Common myeloid progenitor, CD34-positive (primary cell): ENCODE measurements at regions not wholly inside any gene's neighbourhood (a gene's known extent, or its start where the extent isn't known, plus 50 kb on each side); places are given as distances from the start of the nearest gene placed in this dataset.

Experiments used
- CTCF ChIA-PET: fragments of 350-600 bp; sonication (Branson Sonifier 250); formaldehyde crosslinking; loops from one replicate; lab custom pipeline; 2021; ENCODE audit warnings: antibody characterized with exemption; lab: Charles Lee
- POLR2A ChIA-PET: fragments of 350-600 bp; sonication (Branson Sonifier 250); formaldehyde crosslinking; loops from one replicate; lab custom pipeline; 2021; ENCODE audit warnings: antibody characterized with exemption; lab: Charles Lee
- DNase-seq, 3 donors: peaks; one replicate each; pipeline versions ENCODE4 v3.0.0 to v3.0.0-alpha.2; 2013
- H3K27ac ChIP-seq, 2 experiments: 1 replicate in 1 of 2; 2 replicates in 1 of 2; pipeline ENCODE4 v1.7.0; 2013; ENCODE audit warnings: inconsistent platforms in 2 of 2, low read length in 2 of 2, mild to moderate bottlenecking in 2 of 2, low read depth in 1 of 2, moderate library complexity in 1 of 2; ENCODE audit not compliant: severe bottlenecking in 2 of 2, insufficient read depth in 1 of 2, poor library complexity in 1 of 2
- H3K27me3 ChIP-seq, 5 experiments: replicated peaks in 2 of 5; 1 replicate in 3 of 5; 2 replicates in 2 of 5; pipeline versions ENCODE4 v1.6.1 to v1.7.0; 2013; ENCODE audit warnings: low read length in 4 of 5, mild to moderate bottlenecking in 2 of 5, moderate library complexity in 2 of 5, inconsistent platforms in 1 of 5; ENCODE audit not compliant: insufficient read depth in 5 of 5, control insufficient read depth in 4 of 5
- H3K36me3 ChIP-seq, 4 experiments: 1 replicate in 2 of 4; 2 replicates in 2 of 4; pipeline versions ENCODE4 v1.6.1 to v1.7.0; 2013; ENCODE audit warnings: low read length in 3 of 4, control low read depth in 1 of 4, mild to moderate bottlenecking in 1 of 4; ENCODE audit not compliant: control insufficient read depth in 4 of 4, insufficient read depth in 4 of 4
- H3K4me1 ChIP-seq, 4 experiments: 1 replicate in 3 of 4; 2 replicates in 1 of 4; pipeline versions ENCODE4 v1.6.1 to v1.7.1; 2013; ENCODE audit warnings: low read length in 3 of 4, mild to moderate bottlenecking in 3 of 4, control low read depth in 1 of 4, inconsistent platforms in 1 of 4, moderate library complexity in 1 of 4; ENCODE audit not compliant: control insufficient read depth in 4 of 4, insufficient read depth in 4 of 4; ENCODE audit errors: control extremely low read depth in 1 of 4
- H3K4me3 ChIP-seq, 7 experiments: 1 replicate in 4 of 7; 2 replicates in 3 of 7; pipeline versions ENCODE4 v1.5.1 to v1.7.0; 2013; ENCODE audit warnings: mild to moderate bottlenecking in 7 of 7, low read length in 6 of 7, moderate library complexity in 6 of 7, inconsistent platforms in 2 of 7, low read depth in 2 of 7, control low read depth in 1 of 7; ENCODE audit not compliant: insufficient read depth in 4 of 7, control insufficient read depth in 1 of 7; ENCODE audit errors: extremely low read depth in 1 of 7
- H3K9me3 ChIP-seq, 5 experiments: 1 replicate in 4 of 5; 2 replicates in 1 of 5; pipeline versions ENCODE4 v1.6.1 to v1.7.1; 2013; ENCODE audit warnings: low read length in 4 of 5, mild to moderate bottlenecking in 2 of 5, inconsistent platforms in 1 of 5, low read depth in 1 of 5, moderate library complexity in 1 of 5; ENCODE audit not compliant: control insufficient read depth in 4 of 5, insufficient read depth in 2 of 5; ENCODE audit errors: control extremely low read depth in 1 of 5
- WGBS: methylation state at CpG from one replicate; pipeline ENCODE4 v1.1.5; 2013; ENCODE audit not compliant: insufficient coverage; 5-methylcytosine and 5-hydroxymethylcytosine counted together

DNA sequence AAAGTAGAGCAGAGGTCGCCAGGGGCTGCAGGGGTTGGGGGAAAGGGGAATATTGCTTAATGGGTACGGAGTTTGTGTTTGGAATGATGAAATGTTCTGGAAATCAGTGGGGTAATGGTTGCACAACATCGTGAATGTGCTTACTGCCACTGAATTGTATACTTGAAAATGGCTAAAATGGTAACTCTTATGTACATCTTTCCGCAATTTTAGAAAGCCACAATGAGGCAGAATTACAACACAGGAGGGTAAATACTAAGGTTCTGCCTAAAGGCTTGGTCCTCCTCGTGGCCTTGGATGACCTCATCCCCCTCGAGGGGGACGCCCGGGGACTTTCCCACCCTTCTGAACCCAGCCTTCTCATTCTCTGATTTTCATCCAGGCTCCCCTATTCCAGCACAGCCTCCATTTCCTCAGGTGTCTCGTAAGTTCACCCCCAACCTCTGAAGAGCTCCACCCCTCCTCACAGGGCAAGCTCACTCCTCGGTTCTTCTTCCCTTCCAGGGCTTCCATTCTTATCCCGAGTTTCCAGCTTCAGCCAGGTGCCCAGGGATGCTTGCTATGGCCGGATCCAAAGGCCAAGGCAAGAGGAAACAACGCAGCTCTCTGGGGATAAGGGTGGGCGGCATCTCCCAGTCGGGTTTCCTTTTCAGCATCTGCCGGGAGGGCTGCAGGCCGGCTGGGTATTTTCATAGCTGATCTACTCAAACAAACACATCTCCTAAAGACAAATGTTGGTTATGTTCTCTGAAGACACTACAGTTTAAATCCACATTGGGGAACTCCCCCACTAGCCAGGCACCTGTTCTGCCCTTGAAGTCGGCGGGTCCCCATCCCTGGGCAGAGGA is 71.3 kb upstream of the ACSL1 start:
- Histone ChIP-seq H3K36me3 (no peaks in the 10 kb centered on the region), H3K4me1 (peaks cover 8 to 37% (median 33%) of the 10 kb centered on the region in 4 experiments), H3K4me3 (no peak overlapping the region), H3K27me3 (no peaks in the 10 kb centered on the region), H3K9me3 (peaks cover 0 to 2% (median 0%) of the 10 kb centered on the region in 5 experiments), H3K27ac (no peak overlapping the region)
- CTCF ChIA-PET: interaction anchor here (0.7 to 1.9 kb wide), 4 partner anchors 9 to 104 kb away, joined by 3 to 5 read pairs (median 3); no protein-coding TSS in a partner anchor
- 95% methylated on average over 15 of the region's 19 CpGs for WGBS
- DNase-seq: peak in 2 of 3 donors; percentile 26 to 28
- POLR2A ChIA-PET: interaction anchor here (1.4 kb wide), 1 partner anchor 17 kb away, joined by 4 read pairs; no protein-coding TSS in a partner anchor

DNA sequence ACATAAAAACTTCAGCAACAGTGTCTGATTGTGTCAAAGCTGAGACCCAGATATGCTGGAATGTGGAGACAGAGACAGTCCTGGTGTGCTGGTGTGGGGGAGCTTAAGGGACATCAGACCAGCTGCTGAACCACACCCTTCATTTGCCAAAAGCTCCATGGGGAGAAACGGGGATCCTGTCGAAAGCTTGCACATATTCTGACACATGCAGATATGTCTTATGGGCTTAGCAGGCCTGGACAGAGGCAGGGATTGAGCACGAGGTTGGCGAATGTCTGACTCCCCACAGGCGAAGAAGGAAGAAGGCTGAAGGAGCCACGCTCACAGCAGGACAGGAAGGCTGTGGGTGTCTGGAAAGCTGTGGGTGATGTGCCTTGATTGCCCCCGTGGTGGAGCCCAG is 72.1 kb upstream of the ACSL1 start:
- CTCF ChIA-PET: interaction anchor here (0.9 to 1.9 kb wide), 3 partner anchors 8 to 105 kb away, joined by 3 to 5 read pairs (median 3); no protein-coding TSS in a partner anchor
- 77% methylated on average over 7 of the region's 7 CpGs for WGBS
- Histone ChIP-seq H3K27ac (no peak overlapping the region), H3K9me3 (peaks cover 0 to 2% (median 0%) of the 10 kb centered on the region in 5 experiments), H3K27me3 (no peaks in the 10 kb centered on the region), H3K4me3 (no peak overlapping the region), H3K36me3 (no peaks in the 10 kb centered on the region), H3K4me1 (peaks cover 8 to 37% (median 33%) of the 10 kb centered on the region in 4 experiments)
- POLR2A ChIA-PET: interaction anchor here (1.4 kb wide), 1 partner anchor 18 kb away, joined by 4 read pairs; no protein-coding TSS in a partner anchor
- DNase-seq: no peak

DNA sequence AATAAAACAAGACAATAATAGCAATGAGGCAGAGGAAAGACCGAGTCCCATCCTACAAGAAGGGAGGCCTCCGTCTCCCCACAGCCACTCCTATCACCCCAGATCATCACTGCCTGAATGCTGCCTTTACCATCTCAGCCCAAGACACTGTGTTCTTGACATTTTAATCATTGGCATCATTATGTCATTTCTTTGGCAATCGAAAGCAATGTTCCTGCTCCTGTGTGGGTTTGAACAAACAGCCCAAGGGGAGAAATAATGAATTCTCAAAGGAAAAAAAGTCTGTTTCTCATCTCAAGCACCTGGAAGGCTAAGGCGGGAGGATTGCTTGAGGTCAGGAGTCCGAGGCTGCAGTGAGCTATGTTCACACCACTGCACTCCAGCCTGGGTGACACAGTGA is 73.0 kb upstream of the ACSL1 start:
- Histone ChIP-seq H3K36me3 (no peaks in the 10 kb centered on the region), H3K27me3 (no peaks in the 10 kb centered on the region), H3K27ac (no peak overlapping the region), H3K4me1 (peaks cover 8 to 37% (median 33%) of the 10 kb centered on the region in 4 experiments), H3K4me3 (no peak overlapping the region), H3K9me3 (peaks cover 0 to under 1% (median 0%) of the 10 kb centered on the region in 5 experiments)
- ChIA-PET CTCF (interaction anchor here (1.9 kb wide), 1 partner anchor 11 kb away, joined by 5 read pairs; no protein-coding TSS in a partner anchor), POLR2A (no interaction called here)
- DNase-seq: no peak
- 95% methylated on average over 4 of the region's 5 CpGs for WGBS

DNA sequence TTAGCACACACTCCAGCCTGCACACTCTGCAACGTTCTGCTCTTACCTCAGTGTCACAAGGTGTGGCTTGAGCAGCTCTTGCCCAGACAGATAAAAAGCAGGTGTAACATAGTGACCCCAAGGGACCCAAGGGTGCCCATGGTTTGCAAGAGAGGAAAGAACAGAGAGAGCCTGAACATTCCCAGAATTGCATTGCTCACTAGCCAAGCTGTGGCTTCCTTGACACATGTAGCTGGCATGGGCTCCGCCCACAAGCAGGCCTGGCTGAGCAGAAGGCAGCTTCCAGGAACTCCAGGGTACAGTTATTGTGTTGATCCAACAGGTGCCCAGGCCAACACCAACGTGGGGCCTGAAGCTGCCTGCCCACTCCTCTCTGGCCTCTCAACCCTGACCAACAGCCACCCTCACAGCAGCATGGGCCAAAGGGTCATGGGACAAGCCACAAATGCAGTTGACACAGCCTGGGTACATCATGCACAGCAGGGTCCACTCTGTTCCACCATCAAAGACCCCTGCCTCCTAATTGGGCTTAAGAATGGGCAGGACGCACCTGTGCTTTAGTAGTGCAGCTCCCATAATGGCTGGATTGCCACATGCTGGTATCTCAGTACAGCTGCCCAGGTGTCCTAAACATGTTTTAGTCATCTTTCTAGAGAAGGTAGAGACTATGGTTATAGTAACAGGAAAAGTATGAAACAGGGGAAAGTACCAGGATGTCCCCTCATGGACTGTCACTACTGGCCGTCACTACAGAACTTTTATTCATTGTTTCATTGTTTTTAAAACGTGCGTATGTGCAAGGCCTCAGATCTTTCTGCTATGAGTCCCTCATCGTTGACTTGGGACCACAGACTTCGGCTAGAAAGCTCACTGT is 73.7 kb upstream of the ACSL1 start:
- ChIA-PET POLR2A (no interaction called here), CTCF (interaction anchor here (0.7 to 1.1 kb wide), 2 partner anchors 11 to 47 kb away, joined by 3 read pairs; no protein-coding TSS in a partner anchor)
- Histone ChIP-seq H3K27me3 (no peaks in the 10 kb centered on the region), H3K4me1 (peaks cover 3 to 33% (median 31%) of the 10 kb centered on the region in 4 experiments), H3K27ac (no peak overlapping the region), H3K9me3 (no peaks in the 10 kb centered on the region), H3K4me3 (no peak overlapping the region), H3K36me3 (no peaks in the 10 kb centered on the region)
- no peak for DNase-seq
- 82% methylated on average over 9 of the region's 9 CpGs for WGBS

DNA sequence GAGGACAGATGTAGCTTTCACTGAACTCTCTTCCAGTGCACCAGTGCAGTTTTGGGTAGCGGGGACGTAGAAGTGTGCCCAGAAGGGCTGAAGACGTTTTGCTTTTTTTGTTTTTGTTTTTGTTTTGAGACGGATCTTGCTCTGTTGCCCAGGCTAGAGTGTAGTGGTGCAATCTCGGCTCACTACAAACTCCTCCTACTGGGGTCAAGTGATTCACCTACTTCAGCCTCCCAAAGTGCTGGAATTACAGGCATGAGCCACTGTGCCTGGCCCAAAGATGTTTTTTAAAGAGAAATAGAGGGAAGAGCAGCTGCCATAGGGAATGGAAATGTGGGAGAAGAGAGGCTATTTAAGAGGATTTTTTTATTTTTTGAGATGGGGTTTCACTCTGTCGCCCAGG is 74.4 kb upstream of the ACSL1 start:
- no peak for DNase-seq
- H3K4me3 ChIP-seq: no peak overlapping the region
- no peak overlapping the region for H3K27ac ChIP-seq
- H3K36me3 ChIP-seq: no peaks in the 10 kb centered on the region
- 90% methylated on average over 2 of the region's 6 CpGs for WGBS
- ChIA-PET POLR2A (no interaction called here), CTCF (interaction anchor here (1.1 kb wide), 1 partner anchor 48 kb away, joined by 3 read pairs; no protein-coding TSS in a partner anchor)
- no peaks in the 10 kb centered on the region for H3K27me3 ChIP-seq
- H3K4me1 ChIP-seq: peaks cover 3 to 28% (median 26%) of the 10 kb centered on the region in 4 experiments
- no peaks in the 10 kb centered on the region for H3K9me3 ChIP-seq

DNA sequence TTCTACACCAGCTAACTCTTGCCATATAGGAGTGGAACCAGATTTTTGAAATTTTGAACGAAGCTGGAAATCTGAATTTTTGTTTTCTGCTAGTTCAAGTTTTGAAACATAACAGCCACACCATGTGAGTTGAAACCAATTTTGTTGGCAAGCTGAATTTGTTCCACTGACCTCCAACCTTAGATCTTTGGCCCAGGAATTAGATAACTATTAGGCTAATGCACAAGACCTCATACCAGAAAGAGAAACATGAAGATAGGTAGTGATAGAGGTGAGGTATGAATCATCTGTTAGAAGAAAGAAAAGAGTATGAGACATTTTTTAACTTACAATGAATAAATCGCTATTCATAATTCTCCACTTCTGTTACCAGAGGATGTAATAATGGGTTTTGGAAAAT is 76.8 kb upstream of the ACSL1 start:
- Histone ChIP-seq H3K9me3 (no peaks in the 10 kb centered on the region), H3K27ac (no peak overlapping the region), H3K27me3 (no peaks in the 10 kb centered on the region), H3K4me1 (peaks cover under 1 to 18% (median 16%) of the 10 kb centered on the region in 4 experiments), H3K4me3 (no peak overlapping the region), H3K36me3 (no peaks in the 10 kb centered on the region)
- no peak for DNase-seq
- POLR2A ChIA-PET: no interaction called here
- WGBS: 100% methylated on average over 1 of the region's 2 CpGs
- CTCF ChIA-PET: no interaction called here
